DOHH2 (cell line): ENCODE measurements at regions not wholly inside any gene's neighbourhood (a gene's known extent, or its start where the extent isn't known, plus 50 kb on each side); places are given as distances from the start of the nearest gene placed in this dataset.

ENCODE experiments used
- H3F3A ChIP-seq: fragments of 200-600 bp; sonication (generic), shearing (Covaris generic); 2 replicates; pipeline ENCODE4 v1.6.0; 2016; ENCODE audit warnings: antibody characterized with exemption, mild to moderate bottlenecking; ENCODE audit not compliant: control insufficient read depth, insufficient read depth
- H3K27ac ChIP-seq: fragments of 200-600 bp; sonication (generic); 2 replicates; pipeline ENCODE4 v1.5.1; 2014; ENCODE audit warnings: low read depth, mild to moderate bottlenecking, low read length, moderate library complexity
- H3K27me3 ChIP-seq: fragments of 200-600 bp; sonication (generic); 2 replicates; pipeline ENCODE4 v1.6.1; 2014; ENCODE audit warnings: mild to moderate bottlenecking, low read length, mixed read lengths; ENCODE audit not compliant: control insufficient read depth
- H3K36me3 ChIP-seq: fragments of 200-600 bp; sonication (generic); 2 replicates; pipeline ENCODE4 v1.6.1; 2014; ENCODE audit warnings: mild to moderate bottlenecking, low read length, moderate library complexity, mixed read lengths; ENCODE audit not compliant: control insufficient read depth
- H3K4me1 ChIP-seq: fragments of 200-600 bp; sonication (generic); 2 replicates; pipeline ENCODE4 v1.6.1; 2014; ENCODE audit warnings: mild to moderate bottlenecking, low read length, mixed read lengths; ENCODE audit not compliant: control insufficient read depth
- H3K4me2 ChIP-seq: fragments of 200-600 bp; sonication (generic); 2 replicates; pipeline ENCODE4 v1.6.0; 2014; ENCODE audit warnings: mild to moderate bottlenecking, low read length, moderate library complexity
- H3K4me3 ChIP-seq: fragments of 200-600 bp; sonication (generic); 2 replicates; pipeline ENCODE4 v1.5.1; 2014; ENCODE audit warnings: mild to moderate bottlenecking, low read length, mixed read lengths
- H3K79me2 ChIP-seq: fragments of 200-600 bp; sonication (generic); 2 replicates; pipeline ENCODE4 v1.6.1; 2014; ENCODE audit warnings: mild to moderate bottlenecking, low read length, mixed read lengths; ENCODE audit not compliant: control insufficient read depth
- H3K9me2 ChIP-seq: fragments of 200-600 bp; sonication (generic); replicated peaks from 2 replicates; pipeline ENCODE4 v1.6.1; 2014; ENCODE audit warnings: mild to moderate bottlenecking, low read length, mixed read lengths; ENCODE audit not compliant: control insufficient read depth
- H3K9me3 ChIP-seq: fragments of 200-600 bp; sonication (generic); 2 replicates; pipeline ENCODE4 v1.6.1; 2014; ENCODE audit warnings: antibody characterized with exemption, low read length, mixed read lengths; ENCODE audit not compliant: control insufficient read depth, insufficient read depth
- H4K20me1 ChIP-seq: fragments of 200-600 bp; sonication (generic); 2 replicates; pipeline ENCODE4 v1.6.0; 2014; ENCODE audit warnings: low read depth, mild to moderate bottlenecking, antibody characterized with exemption, low read length, moderate library complexity; ENCODE audit not compliant: control insufficient read depth, insufficient read depth
- EZH2phosphoT487 ChIP-seq: fragments of 200-600 bp; sonication (generic); IDR thresholded peaks from 2 replicates; pipeline ENCODE4 v1.6.1; 2017; ENCODE audit warnings: borderline replicate concordance, mild to moderate bottlenecking, antibody characterized with exemption, low read length, moderate library complexity, mixed read lengths
- TF ChIP-seq, protein P1 (sequence below): fragments of 200-600 bp; sonication (generic); IDR thresholded peaks from one replicate; pipeline ENCODE4 v1.5.1; 2014; ENCODE audit warnings: antibody characterized with exemption, mild to moderate bottlenecking, low read depth, low read length; ENCODE audit not compliant: poor library complexity, severe bottlenecking

DNA sequence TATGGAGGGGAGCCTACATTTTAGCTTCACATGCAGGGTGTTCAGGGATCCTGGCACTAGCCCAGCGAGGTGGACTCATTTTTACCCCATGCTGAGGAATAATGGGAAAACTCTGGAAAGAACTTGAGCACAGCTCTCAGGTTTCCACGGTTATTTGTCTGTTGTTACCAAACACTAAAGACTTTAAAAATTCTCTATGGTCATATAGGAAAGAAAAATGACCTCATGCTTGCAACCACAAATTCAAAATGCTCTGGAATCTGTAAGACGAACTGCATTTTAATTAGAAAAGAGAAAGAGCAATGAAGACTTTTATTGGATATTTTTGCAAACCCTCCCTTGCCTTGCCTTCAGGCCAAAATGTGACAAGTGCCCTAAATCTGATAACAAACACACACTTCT lies 606.9 kb downstream of the EBF1 start:
- TF ChIP-seq, protein P1, sequence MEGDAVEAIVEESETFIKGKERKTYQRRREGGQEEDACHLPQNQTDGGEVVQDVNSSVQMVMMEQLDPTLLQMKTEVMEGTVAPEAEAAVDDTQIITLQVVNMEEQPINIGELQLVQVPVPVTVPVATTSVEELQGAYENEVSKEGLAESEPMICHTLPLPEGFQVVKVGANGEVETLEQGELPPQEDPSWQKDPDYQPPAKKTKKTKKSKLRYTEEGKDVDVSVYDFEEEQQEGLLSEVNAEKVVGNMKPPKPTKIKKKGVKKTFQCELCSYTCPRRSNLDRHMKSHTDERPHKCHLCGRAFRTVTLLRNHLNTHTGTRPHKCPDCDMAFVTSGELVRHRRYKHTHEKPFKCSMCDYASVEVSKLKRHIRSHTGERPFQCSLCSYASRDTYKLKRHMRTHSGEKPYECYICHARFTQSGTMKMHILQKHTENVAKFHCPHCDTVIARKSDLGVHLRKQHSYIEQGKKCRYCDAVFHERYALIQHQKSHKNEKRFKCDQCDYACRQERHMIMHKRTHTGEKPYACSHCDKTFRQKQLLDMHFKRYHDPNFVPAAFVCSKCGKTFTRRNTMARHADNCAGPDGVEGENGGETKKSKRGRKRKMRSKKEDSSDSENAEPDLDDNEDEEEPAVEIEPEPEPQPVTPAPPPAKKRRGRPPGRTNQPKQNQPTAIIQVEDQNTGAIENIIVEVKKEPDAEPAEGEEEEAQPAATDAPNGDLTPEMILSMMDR = no peak
- no peak for TF ChIP-seq EZH2phosphoT487
- Histone ChIP-seq H3K79me2 (no peaks in the 10 kb centered on the region), H3K36me3 (no peaks in the 10 kb centered on the region), H3K4me1 (no peaks in the 10 kb centered on the region), H3K9me2 (no peaks in the 10 kb centered on the region), H3K9me3 (no peaks in the 10 kb centered on the region), H3F3A (no peaks in the 10 kb centered on the region), H3K4me3 (no peak overlapping the region), H3K27ac (no peak overlapping the region), H3K27me3 (no peaks in the 10 kb centered on the region), H3K4me2 (no peak overlapping the region), H4K20me1 (no peaks in the 10 kb centered on the region)

DNA sequence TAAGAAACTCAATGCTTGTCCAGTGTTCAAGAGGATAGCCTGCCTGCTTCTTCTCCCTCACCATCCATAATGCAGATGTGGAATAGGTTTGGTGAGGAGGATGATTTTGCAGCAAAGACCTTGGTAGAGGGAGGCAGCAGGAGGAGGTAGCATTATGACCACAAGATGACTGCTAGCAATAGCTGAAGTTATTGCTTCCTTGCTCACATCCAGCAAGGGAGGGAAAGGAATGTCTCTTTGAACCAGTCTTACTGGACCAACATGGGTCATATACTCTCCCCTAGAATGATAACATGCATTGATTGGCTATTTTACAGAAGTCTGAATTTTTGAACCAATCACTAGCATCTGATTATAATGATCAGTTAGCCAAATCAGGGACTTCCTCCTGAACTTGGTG lies 607.6 kb downstream of the EBF1 start:
- Histone ChIP-seq H3K4me3 (no peak overlapping the region), H3K27me3 (no peaks in the 10 kb centered on the region), H3K9me3 (no peaks in the 10 kb centered on the region), H4K20me1 (no peaks in the 10 kb centered on the region), H3K9me2 (no peaks in the 10 kb centered on the region), H3K27ac (no peak overlapping the region), H3K36me3 (no peaks in the 10 kb centered on the region), H3K79me2 (no peaks in the 10 kb centered on the region), H3F3A (no peaks in the 10 kb centered on the region), H3K4me1 (no peaks in the 10 kb centered on the region), H3K4me2 (no peak overlapping the region)
- TF ChIP-seq EZH2phosphoT487 = no peak
- TF ChIP-seq, protein P1 = no peak

DNA sequence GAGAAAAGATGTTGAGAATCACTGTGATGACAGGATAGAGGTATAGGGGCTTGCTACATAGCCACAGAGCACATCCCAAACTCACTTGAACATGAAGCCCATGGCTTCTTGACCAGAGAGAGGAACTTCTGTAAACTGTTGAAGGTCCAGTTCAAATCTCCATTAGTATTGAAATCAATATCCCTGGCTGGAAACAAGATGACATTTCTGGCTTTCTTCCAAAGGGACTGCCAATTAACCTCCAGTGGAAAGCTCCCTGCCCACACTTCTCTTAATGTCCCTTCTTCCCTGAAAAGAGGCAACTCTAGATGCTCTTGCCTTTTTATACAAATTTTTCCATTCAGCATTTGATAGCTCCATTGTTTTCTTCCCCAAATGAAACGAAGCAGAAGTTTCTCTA lies 612.1 kb downstream of the EBF1 start:
- H3K4me1 ChIP-seq = no peaks in the 10 kb centered on the region
- H3K9me2 ChIP-seq = no peaks in the 10 kb centered on the region
- no peak overlapping the region for H3K27ac ChIP-seq
- H3K36me3 ChIP-seq = no peaks in the 10 kb centered on the region
- no peak overlapping the region for H3K4me2 ChIP-seq
- TF ChIP-seq, protein P1 = no peak
- no peak for TF ChIP-seq EZH2phosphoT487
- no peak overlapping the region for H3K4me3 ChIP-seq
- no peaks in the 10 kb centered on the region for H3K79me2 ChIP-seq
- no peaks in the 10 kb centered on the region for H3F3A ChIP-seq
- H3K9me3 ChIP-seq = no peaks in the 10 kb centered on the region
- H3K27me3 ChIP-seq = no peaks in the 10 kb centered on the region
- H4K20me1 ChIP-seq = no peaks in the 10 kb centered on the region

DNA sequence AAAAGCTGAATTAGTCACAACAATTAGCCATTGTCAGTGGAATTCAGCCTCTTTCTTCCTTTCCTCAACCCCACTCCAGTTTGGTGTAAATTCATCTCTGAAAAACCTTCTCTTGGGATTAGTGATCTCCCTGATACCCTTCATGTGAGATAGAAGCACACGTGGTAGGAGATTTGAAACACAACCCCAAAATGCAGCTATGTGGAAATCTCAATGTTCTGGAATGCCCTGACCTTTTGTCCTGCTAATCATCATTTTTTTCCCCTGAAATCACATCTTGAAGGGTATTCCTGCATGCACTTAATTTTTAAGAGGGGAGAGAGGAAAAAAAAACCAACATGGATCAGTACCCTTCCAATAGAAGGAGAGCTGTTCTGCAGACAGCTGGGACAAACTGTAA lies 612.6 kb downstream of the EBF1 start:
- TF ChIP-seq, protein P1 = no peak
- TF ChIP-seq EZH2phosphoT487 = no peak
- Histone ChIP-seq H3K4me1 (no peaks in the 10 kb centered on the region), H3K27me3 (no peaks in the 10 kb centered on the region), H3K4me3 (no peak overlapping the region), H3K9me3 (no peaks in the 10 kb centered on the region), H4K20me1 (no peaks in the 10 kb centered on the region), H3F3A (no peaks in the 10 kb centered on the region), H3K27ac (no peak overlapping the region), H3K9me2 (no peaks in the 10 kb centered on the region), H3K79me2 (no peaks in the 10 kb centered on the region), H3K4me2 (no peak overlapping the region), H3K36me3 (no peaks in the 10 kb centered on the region)
